GM18498 (cell line): ENCODE measurements at regions not wholly inside any gene's neighbourhood (a gene's known extent, or its start where the extent isn't known, plus 50 kb on each side); places are given as distances from the start of the nearest gene placed in this dataset.
"Not testable (repeated sequence)": the region's sequence is repeated elsewhere in the genome, so short reads cannot be mapped to it uniquely, and the experiment has no call there.

ENCODE experiments used
- ATAC-seq: cut with Tn5 transposase; IDR thresholded peaks from one replicate; pipeline ENCODE4 v1.9.1; 2021; ENCODE audit warnings: mild to moderate bottlenecking, moderate library complexity; ENCODE audit not compliant: unreplicated experiment

DNA sequence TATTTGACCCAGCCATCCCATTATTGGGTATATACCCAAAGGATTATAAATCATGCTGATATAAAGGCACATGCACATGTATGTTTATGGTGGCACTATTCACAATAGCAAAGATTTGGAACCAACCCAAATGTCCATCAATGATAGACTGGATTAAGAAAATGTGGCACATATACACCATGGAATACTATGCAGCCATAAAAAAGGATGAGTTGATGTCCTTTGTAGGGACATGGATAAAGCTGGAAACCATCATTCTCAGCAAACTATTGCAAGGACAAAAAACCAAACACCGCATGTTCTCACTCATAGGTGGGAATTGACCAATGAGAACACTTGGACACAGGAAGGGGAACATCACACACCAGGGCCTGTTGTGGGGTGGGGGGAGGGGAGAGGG is 147.3 kb upstream of the STK26 start:
- ATAC-seq: not testable (repeated sequence)

DNA sequence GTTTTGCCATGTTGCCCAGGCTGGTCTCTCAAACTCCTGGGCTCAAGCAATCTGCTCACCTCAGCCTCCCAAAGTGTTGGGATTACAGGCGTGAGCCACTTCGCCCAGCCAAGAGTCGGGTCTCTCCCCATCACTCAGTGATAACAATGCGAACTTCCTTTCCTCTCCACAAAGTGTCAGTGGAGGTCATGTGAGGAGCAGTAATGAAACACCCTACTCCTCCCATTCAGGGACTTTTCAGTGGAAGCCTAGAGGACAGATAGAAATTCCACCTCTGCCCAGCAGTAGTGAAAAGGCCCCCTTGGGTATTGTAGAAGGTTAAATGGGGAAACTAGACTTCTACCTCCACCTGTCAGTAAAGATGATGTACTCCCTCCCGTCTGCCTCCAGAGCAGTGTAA is 141.9 kb upstream of the STK26 start:
- ATAC-seq: no peak

- ATAC-seq: not testable (repeated sequence)
These were observed 138.1 kb upstream of the STK26 start for GRCh38 chrX:131885042-131885441.

DNA sequence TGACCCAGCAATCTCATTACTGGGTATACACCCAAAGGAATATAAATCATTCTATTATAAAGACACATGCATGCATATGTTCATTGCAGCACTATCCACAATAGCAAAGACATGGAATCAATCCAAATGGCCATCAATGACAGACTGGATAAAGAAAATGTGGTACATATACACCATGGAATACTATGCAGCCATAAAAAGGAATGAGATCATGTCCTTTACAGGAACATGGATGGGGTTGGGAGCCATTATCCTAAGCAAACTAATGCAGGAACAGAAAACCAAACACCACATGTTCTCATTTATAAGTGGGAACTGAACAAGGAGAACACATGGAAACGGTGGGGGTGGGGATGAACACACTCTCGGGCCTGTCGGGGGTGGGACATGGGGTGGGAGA is 129.2 kb upstream of the STK26 start:
- not testable (repeated sequence) for ATAC-seq

DNA sequence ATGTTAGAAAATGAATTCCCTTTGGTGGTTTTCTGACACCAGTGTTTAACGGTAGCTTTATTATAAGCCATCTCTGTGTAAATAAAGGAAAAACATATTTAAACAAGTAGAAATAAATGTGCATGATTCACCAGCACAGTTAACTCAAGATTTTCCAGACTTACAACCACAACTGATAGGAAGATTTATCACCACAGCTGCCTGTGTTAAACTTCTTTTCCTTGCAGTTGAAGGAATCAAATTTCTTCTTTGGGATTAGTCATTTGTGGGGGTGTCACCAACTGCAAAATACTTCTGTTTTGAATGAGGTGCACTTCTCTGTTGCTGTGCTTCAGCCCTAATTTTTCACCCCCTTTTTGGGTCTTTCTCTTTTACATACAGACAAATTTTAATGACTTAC is 128.1 kb upstream of the STK26 start:
- ATAC-seq: no peak

GRCh38 chrX:131895807-131896206 is 127.3 kb upstream of the STK26 start:
- ATAC-seq: no peak

DNA sequence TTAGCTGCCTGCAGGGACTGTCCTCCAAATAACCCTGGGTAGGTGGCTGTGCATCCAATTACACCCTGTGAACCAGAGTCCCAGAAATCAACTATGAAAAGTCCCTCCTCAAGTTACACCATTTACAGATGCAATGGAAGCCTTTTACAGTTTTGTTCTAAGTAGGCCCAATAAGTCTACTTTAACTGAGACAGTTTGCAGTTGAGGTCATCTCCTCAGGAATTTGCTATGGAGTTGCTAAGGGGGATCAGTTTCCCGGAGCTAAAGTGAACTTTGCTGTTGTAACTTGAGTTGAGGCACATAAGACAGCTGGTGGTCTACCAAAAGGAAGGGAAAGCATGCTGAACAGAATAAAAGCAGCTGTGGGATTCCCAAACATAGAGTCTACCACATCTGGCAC is 121.6 kb upstream of the STK26 start:
- ATAC-seq: no peak

DNA sequence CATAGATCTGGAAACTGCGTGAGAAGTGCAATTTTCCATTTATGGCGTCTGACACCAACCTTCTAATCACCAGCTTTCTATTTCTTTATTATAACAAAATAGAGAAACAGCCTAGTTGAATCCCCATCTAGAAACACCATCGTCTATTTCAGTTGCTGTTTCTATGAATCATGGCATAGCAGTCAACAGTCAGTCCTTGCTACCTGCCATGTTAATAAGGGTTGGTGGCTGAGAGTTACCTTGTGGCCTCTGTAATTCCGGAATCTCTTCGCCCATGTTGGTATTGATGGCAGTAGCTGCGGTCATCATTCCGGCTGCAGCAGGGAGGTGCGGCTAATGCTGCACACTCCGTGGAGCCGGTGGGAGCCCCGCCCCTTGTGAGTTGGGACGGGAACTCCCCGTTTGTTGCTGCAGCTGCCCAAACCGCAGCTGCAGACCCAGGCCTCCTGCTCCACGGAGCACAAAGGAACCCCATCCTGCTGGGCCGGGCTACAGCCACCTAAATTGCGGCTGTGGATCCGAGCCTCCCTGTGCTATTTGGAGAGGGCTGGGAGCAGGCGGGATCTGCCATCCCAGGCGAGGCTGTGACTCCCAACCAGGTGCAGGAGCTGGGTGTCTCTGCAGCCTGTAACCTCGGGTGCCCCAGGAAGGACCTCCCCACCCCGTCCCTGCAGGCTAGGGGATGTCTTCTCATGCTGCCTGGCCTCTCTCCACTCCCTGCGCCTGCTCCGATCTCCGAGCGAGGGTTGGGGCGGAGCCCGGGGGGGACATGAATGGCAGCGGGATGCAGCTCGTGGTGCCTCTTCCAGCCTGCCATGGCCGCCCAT is 115.4 kb upstream of the STK26 start:
- ATAC-seq: no peak

DNA sequence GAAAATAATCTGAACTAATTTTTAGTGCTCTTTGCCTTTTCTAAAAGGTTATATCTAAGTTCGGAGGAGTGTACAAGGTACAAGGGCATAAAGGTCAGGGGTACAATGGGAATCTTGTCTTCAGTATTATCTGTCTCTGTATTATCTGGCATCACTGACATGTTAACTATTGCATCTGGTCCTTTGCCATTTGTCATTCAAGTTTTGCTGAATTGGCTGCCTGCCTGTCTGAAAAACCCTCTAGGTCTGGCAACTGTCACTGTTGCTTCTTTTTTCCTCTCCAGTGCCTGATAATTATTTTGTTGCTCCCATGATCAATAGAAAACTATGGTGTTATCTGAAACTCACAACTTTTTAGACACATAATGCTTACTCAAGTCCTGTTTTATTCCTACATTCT is 112.5 kb upstream of the STK26 start:
- ATAC-seq: no peak

DNA sequence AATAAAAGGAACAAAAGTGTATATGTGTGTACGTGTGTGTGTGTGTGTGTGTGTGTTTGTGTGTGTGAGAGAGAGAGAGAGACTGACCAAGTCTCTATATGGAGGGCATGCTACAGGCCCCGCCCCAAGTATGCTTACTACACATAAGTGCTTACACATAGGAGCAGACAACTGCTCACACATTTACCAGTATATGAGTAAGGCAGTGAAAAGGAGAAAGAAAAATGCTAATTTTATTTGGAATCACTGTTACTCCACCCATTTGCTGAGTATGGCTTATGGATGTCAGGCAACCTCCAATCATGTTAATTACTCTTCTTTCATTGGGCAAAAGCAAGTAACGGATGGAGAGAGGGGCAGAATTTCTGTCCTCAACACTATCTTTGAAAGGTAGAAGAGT is 107.6 kb upstream of the STK26 start:
- no peak for ATAC-seq

GRCh38 chrX:131917588-131917987 is 105.5 kb upstream of the STK26 start:
- no peak for ATAC-seq

DNA sequence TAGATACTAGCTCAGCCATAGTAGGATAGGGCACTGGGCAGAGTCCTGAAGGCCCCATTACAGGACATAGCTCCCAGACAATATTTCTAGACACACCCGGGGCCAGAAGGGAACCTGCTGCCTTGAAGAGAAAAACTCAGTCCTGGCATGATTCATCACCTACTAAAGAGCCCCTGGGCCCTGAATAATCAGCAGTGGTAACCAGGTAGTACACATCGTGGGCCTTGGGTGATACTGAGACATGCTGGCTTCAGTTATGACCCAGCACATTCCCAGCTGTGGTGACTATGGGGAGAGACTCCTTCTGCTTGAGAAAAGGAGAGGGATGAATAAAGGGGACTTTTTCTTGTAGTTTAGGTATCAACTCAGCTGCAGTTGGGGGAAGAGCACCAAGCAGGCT is 104.3 kb upstream of the STK26 start:
- no peak for ATAC-seq

- no peak for ATAC-seq
These were observed 99.4 kb upstream of the STK26 start for GRCh38 chrX:131923614-131924250.

DNA sequence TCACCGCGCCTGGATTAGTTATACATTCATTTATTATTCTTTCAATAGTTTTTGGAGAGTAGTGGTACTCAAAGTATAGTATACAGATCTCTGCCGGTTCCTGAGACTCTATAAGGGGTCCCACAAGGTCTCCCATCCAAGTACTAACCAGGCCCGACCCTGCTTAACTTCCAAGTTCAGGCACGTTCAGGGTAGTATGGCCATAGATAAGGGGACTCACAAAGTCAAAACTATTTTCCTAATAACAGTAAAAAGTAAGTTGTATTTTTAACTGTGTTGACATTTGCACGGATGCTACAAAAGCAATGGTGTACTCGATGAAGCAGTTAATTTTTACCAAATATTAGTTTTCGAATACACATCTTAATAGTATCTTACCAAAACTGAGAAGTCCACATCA is 84.4 kb upstream of the STK26 start:
- ATAC-seq: no peak

DNA sequence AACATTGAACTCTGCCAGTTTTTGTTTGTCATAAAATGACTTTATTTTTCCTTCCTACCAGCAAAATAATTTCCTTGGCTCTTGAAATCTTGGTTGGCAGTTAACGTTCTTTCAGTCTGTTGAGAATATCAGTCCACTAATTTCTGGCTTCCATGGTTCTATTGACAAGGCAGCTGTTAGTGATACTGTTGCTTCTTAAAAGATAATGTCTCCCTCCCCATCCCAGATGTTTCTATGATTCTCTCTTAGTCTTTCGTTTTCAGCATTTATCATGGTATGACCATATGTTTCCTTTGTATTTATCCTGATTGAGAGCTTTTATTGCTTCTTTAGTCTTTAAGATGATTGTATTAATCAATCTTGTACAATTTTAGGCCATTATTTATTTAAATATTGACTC is 81.1 kb upstream of the STK26 start:
- no peak for ATAC-seq

DNA sequence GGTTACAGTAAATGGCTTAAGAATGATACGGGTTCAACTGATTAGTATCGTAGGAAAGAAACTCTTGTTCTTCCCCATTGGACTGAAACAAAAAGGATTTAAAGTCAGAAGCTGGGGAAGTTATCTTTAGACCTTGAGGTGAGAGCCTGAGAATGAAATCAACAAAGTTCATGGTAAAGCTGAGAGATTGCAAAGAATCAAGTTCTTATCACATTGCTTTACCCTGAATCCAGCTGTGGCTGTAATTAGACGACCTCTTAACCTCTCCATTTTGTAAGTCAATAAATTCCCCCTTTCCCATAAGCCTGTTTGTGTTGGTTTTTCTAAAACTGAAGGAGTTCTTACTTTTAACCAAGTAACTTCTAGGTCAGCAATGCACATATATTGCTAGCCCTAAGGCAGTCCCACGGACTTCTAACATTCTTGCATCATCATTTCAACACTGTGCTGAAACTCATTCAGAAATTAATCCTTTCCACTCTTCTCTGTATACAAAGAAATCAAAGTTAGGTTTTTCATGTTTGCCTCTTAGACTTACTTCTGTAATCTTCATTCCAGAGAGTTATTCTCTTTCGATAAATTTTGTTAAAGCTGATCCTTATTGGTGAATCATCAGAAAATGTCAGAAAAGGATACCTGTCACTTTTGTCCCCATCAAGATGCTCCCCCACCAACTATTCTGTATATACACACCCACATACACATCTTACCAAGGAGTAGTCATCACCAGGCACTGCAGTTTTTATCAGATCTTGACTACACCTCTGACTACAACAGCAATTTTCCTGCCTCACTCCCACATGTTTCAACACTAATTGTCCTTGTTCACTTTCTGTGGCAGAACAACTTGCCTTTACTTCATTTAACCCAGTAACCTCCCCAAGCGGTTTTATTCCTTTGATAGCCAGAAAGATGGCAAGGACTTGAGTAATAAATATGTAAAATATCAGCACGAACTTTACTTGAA is 77.9 kb upstream of the STK26 start:
- no peak for ATAC-seq

DNA sequence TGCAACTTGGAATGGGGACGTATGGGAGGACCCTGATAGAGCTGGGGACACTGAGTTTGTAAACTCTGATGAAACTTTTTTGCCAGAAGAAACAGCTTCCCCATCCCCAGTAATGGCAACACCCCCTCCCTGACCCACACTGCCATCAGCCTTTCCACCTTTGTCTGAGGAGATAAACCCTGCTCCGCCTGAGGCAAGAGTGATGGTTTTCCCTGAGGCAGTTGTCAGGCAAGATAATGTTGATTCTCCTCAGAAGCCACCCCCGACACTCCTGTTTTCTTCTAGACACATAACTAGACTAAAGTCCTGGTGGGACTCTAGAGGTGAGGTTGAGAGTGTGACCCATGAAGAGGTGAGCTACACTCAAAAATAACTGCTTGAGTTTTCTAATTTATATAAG is 71.9 kb upstream of the STK26 start:
- no peak for ATAC-seq

- ATAC-seq: no peak
These were observed 67.9 kb upstream of the STK26 start for GRCh38 chrX:131955099-131955777.

DNA sequence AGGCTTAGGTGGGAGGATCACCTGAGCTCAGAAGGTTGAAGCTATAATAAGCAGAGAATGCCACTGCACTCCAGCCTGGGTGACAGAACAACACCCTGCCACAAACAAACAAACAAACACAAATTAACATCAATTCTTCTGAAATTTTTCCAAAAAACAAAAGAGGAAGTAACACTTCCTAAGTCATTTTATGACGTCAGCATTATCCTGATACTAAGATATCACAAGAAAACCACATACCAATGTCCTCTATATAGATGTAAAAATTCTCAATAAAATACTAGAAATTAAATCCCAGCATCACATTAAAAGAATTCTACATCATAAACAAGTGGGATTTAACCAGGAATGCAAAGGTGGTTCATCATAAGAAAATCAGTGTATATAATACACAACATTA is 64.4 kb upstream of the STK26 start:
- no peak for ATAC-seq

DNA sequence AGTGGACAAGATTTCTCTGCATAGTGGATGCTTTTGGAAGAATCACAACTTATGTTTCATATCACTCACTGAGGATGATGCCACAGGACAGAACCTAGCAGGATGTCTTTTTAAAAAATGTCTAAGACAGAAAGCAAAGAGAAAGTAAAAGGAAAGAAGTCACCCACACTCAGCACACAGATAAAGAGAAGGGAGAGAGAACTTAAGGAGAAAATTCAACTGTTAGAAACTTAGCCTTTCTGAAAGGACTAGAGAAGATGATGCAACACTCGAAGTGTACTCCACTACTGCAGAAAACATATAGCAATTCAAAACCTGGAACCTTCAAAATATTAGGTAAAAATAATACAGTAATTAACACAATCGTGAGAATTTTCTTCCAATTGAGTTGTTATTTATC is 52.8 kb upstream of the STK26 start:
- ATAC-seq: no peak
